ENCODE measurements at regions not wholly inside any gene's neighbourhood (a gene's known extent, or its start where the extent isn't known, plus 50 kb on each side); places are given as distances from the start of the nearest gene placed in this dataset.

DNA sequence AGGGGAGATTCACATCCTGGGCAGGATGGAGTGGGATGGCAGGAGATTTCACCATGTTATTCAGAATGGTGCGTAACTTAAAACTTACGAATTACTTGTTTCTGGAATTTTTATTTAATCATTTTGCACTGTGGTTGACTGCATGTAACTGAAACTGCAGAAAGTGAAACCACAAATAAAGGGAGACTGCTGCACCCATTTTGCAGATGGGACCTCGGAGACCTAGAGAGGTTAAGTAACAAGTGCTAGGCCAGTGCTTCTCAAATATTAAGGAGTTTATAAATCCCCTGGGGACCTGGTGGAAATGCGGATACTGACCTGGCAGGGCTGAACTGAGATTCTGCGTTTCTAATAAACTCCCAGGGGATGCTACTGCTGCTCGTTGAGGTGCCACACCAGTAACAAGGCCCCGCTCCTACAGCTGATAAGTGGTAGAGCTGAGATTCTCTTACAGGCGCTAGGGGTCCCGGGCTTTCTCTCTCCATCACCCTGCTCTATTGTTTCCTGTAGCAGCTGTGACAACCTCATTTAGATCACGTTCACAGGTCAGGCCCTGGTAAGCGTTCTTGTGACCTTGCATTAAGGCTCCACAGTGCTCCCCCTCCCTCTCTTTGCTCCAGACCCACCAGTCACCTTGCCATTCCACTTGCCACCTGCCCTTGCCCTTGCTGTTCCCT is 167.1 kb upstream of the CDH13 start:
- H3K27ac ChIP-seq (ENCODE audit: insufficient read depth, low read length): no peak overlapping the region
- no peaks in the 10 kb centered on the region for H3K36me3 ChIP-seq (ENCODE audit: control insufficient read depth, insufficient read depth, low read length)
- no peak overlapping the region for H3K4me3 ChIP-seq (replicated peaks in 1 of 4; ENCODE audit: control extremely low read depth in 1 of 4, insufficient read depth in 1 of 4, low read depth in 3 of 4, low read length in 4 of 4)
- no peaks in the 10 kb centered on the region for H3K4me1 ChIP-seq (ENCODE audit: control insufficient read depth, extremely low read depth, insufficient read depth, low read length)
- no peaks in the 10 kb centered on the region for H3K27me3 ChIP-seq (ENCODE audit: control insufficient read depth, insufficient read depth, low read length)
- H2AFZ ChIP-seq (ENCODE audit: low read length): no peak overlapping the region
- no peaks in the 10 kb centered on the region for H4K20me1 ChIP-seq (ENCODE audit: control insufficient read depth, extremely low read depth, insufficient read depth, low read length)
- H3K9ac ChIP-seq (ENCODE audit: insufficient read depth, low read length): no peak overlapping the region
- no peaks in the 10 kb centered on the region for H3K9me3 ChIP-seq (ENCODE audit: control insufficient read depth, insufficient read depth, low read depth, low read length)
- TF ChIP-seq EZH2 (IDR thresholded peaks at IDR 0.05; ENCODE audit: low read length, missing control alignments): no peak
- TF ChIP-seq, protein P1, sequence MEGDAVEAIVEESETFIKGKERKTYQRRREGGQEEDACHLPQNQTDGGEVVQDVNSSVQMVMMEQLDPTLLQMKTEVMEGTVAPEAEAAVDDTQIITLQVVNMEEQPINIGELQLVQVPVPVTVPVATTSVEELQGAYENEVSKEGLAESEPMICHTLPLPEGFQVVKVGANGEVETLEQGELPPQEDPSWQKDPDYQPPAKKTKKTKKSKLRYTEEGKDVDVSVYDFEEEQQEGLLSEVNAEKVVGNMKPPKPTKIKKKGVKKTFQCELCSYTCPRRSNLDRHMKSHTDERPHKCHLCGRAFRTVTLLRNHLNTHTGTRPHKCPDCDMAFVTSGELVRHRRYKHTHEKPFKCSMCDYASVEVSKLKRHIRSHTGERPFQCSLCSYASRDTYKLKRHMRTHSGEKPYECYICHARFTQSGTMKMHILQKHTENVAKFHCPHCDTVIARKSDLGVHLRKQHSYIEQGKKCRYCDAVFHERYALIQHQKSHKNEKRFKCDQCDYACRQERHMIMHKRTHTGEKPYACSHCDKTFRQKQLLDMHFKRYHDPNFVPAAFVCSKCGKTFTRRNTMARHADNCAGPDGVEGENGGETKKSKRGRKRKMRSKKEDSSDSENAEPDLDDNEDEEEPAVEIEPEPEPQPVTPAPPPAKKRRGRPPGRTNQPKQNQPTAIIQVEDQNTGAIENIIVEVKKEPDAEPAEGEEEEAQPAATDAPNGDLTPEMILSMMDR (conservative IDR thresholded peaks at IDR 0.05 in 1 of 2, IDR thresholded peaks at IDR 0.05 in 1 of 2; ENCODE audit: low read depth in 1 of 2, low read length in 2 of 2): no peak
- DNase-seq (ENCODE audit: low read depth in 2 of 2): no peak
- H3K4me2 ChIP-seq (ENCODE audit: extremely low read depth, insufficient read depth, low read length): no peak overlapping the region
- no peaks in the 10 kb centered on the region for H3K79me2 ChIP-seq (ENCODE audit: control insufficient read depth, insufficient read depth, low read length)

DNA sequence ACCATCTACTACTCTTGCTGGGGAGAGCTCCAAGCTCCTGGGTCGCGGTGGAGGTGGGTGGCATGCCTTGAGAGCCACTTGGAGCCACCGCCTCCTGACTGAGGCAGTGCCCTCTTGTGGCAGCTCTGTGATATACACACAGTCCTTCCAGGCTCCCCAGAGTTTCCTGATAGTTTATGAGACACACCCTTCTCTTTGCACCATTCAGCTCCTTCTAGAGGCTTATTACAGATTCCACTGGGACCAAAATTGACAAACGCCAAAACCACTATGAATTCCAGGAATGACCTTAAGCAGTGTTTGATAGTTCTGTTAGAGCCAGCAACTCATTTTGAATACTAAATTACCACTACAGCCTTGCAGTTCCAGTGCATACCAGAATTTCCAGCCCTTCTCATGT is 170.1 kb upstream of the CDH13 start:
- H3K27ac ChIP-seq (ENCODE audit: insufficient read depth, low read length): no peak overlapping the region

DNA sequence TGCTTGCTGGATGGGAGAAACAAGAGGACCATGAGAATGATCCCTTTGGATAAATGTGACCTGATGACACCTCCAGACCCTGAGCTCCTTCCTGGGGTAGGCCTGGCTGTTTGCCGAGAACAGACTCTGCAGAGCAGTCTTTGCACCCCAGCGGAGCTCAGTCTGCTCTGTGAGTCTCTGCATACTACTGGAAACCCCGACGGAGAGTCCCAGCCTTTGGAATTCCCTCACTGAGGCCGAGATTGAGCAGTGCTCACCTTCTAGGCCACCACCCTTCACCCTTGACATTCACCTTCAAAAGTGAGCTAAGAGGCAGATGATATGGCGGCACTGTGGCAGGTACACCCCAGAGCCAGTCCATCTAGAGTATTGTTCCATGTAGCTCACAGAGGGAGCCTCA is 172.2 kb upstream of the CDH13 start:
- TF ChIP-seq EZH2 (IDR thresholded peaks at IDR 0.05; ENCODE audit: low read length, missing control alignments): no peak
- TF ChIP-seq, protein P1 (conservative IDR thresholded peaks at IDR 0.05 in 1 of 2, IDR thresholded peaks at IDR 0.05 in 1 of 2; ENCODE audit: low read depth in 1 of 2, low read length in 2 of 2): no peak

More for the DNA sequence above, 170.1 kb upstream of the CDH13 start:
- Histone ChIP-seq H3K4me2 (ENCODE audit: extremely low read depth, insufficient read depth, low read length) (no peak overlapping the region), H3K9me3 (ENCODE audit: control insufficient read depth, insufficient read depth, low read depth, low read length) (no peaks in the 10 kb centered on the region), H3K4me1 (ENCODE audit: control insufficient read depth, extremely low read depth, insufficient read depth, low read length) (no peaks in the 10 kb centered on the region), H3K79me2 (ENCODE audit: control insufficient read depth, insufficient read depth, low read length) (no peaks in the 10 kb centered on the region), H2AFZ (ENCODE audit: low read length) (no peak overlapping the region), H4K20me1 (ENCODE audit: control insufficient read depth, extremely low read depth, insufficient read depth, low read length) (no peaks in the 10 kb centered on the region), H3K4me3 (replicated peaks in 1 of 4; ENCODE audit: control extremely low read depth in 1 of 4, insufficient read depth in 1 of 4, low read depth in 3 of 4, low read length in 4 of 4) (no peak overlapping the region), H3K9ac (ENCODE audit: insufficient read depth, low read length) (no peak overlapping the region), H3K36me3 (ENCODE audit: control insufficient read depth, insufficient read depth, low read length) (no peaks in the 10 kb centered on the region), H3K27me3 (ENCODE audit: control insufficient read depth, insufficient read depth, low read length) (no peaks in the 10 kb centered on the region)
- TF ChIP-seq, protein P1 (conservative IDR thresholded peaks at IDR 0.05 in 1 of 2, IDR thresholded peaks at IDR 0.05 in 1 of 2; ENCODE audit: low read depth in 1 of 2, low read length in 2 of 2): peak; percentile 52 to 73
- TF ChIP-seq EZH2 (IDR thresholded peaks at IDR 0.05; ENCODE audit: low read length, missing control alignments): no peak
- peak; percentile 38 to 47 for DNase-seq (ENCODE audit: low read depth in 2 of 2)

More for the DNA sequence above, 172.2 kb upstream of the CDH13 start:
- H3K4me3 ChIP-seq (replicated peaks in 1 of 4; ENCODE audit: control extremely low read depth in 1 of 4, insufficient read depth in 1 of 4, low read depth in 3 of 4, low read length in 4 of 4): no peak overlapping the region
- H3K9me3 ChIP-seq (ENCODE audit: control insufficient read depth, insufficient read depth, low read depth, low read length): no peaks in the 10 kb centered on the region
- no peak overlapping the region for H2AFZ ChIP-seq (ENCODE audit: low read length)
- no peak overlapping the region for H3K4me2 ChIP-seq (ENCODE audit: extremely low read depth, insufficient read depth, low read length)
- no peaks in the 10 kb centered on the region for H4K20me1 ChIP-seq (ENCODE audit: control insufficient read depth, extremely low read depth, insufficient read depth, low read length)
- H3K27me3 ChIP-seq (ENCODE audit: control insufficient read depth, insufficient read depth, low read length): no peaks in the 10 kb centered on the region
- H3K9ac ChIP-seq (ENCODE audit: insufficient read depth, low read length): no peak overlapping the region
- no peaks in the 10 kb centered on the region for H3K79me2 ChIP-seq (ENCODE audit: control insufficient read depth, insufficient read depth, low read length)
- DNase-seq (ENCODE audit: low read depth in 2 of 2): no peak
- no peaks in the 10 kb centered on the region for H3K4me1 ChIP-seq (ENCODE audit: control insufficient read depth, extremely low read depth, insufficient read depth, low read length)
- no peaks in the 10 kb centered on the region for H3K36me3 ChIP-seq (ENCODE audit: control insufficient read depth, insufficient read depth, low read length)
- H3K27ac ChIP-seq (ENCODE audit: insufficient read depth, low read length): no peak overlapping the region

All from fibroblast of lung (primary cell).